ENCODE measurements at regions not wholly inside any gene's neighbourhood (a gene's known extent, or its start where the extent isn't known, plus 50 kb on each side); places are given as distances from the start of the nearest gene placed in this dataset.

- no peaks in the 10 kb centered on the region for H3K36me3 ChIP-seq (ENCODE audit: insufficient read depth, low read length)
- H4K20me1 ChIP-seq (ENCODE audit: insufficient read depth, low read length): no peaks in the 10 kb centered on the region
- no peaks in the 10 kb centered on the region for H3K9me3 ChIP-seq (ENCODE audit: low read depth, low read length)
- H2AFZ ChIP-seq (ENCODE audit: low read length): no peak overlapping the region
- no peak overlapping the region for H3K4me2 ChIP-seq (ENCODE audit: insufficient read depth, low read length)
- no peaks in the 10 kb centered on the region for H3K4me1 ChIP-seq (ENCODE audit: insufficient read depth, low read length)
- no peaks in the 10 kb centered on the region for H3K79me2 ChIP-seq (ENCODE audit: insufficient read depth, low read length)
- H3K4me3 ChIP-seq (ENCODE audit: insufficient read depth, low read length): no peak overlapping the region
- no peak for DNase-seq (ENCODE audit: insufficient read length, low spot score, missing footprints)
- H3K27ac ChIP-seq (ENCODE audit: low read depth, low read length): no peak overlapping the region
- TF ChIP-seq CTCF (IDR thresholded peaks at IDR 0.05; ENCODE audit: extremely low read depth, low read depth, low read length): no peak
- no peaks in the 10 kb centered on the region for H3K27me3 ChIP-seq (ENCODE audit: insufficient read depth, low read length)
Measured at GRCh38 chr2:223522796-223523195, 79.4 kb downstream of the SCG2 start.

- H3K9me3 ChIP-seq (ENCODE audit: low read depth, low read length): no peaks in the 10 kb centered on the region
- no peaks in the 10 kb centered on the region for H3K36me3 ChIP-seq (ENCODE audit: insufficient read depth, low read length)
- H3K27ac ChIP-seq (ENCODE audit: low read depth, low read length): no peak overlapping the region
- no peak overlapping the region for H2AFZ ChIP-seq (ENCODE audit: low read length)
- no peaks in the 10 kb centered on the region for H3K79me2 ChIP-seq (ENCODE audit: insufficient read depth, low read length)
- no peaks in the 10 kb centered on the region for H3K27me3 ChIP-seq (ENCODE audit: insufficient read depth, low read length)
- DNase-seq (ENCODE audit: insufficient read length, low spot score, missing footprints): no peak
- H3K4me3 ChIP-seq (ENCODE audit: insufficient read depth, low read length): no peak overlapping the region
- no peaks in the 10 kb centered on the region for H4K20me1 ChIP-seq (ENCODE audit: insufficient read depth, low read length)
- TF ChIP-seq CTCF (IDR thresholded peaks at IDR 0.05; ENCODE audit: extremely low read depth, low read depth, low read length): no peak
- no peak overlapping the region for H3K4me2 ChIP-seq (ENCODE audit: insufficient read depth, low read length)
- H3K4me1 ChIP-seq (ENCODE audit: insufficient read depth, low read length): no peaks in the 10 kb centered on the region
Measured at GRCh38 chr2:223523551-223524001, 78.6 kb downstream of the SCG2 start.

- Histone ChIP-seq H3K27me3 (ENCODE audit: insufficient read depth, low read length) (no peaks in the 10 kb centered on the region), H3K36me3 (ENCODE audit: insufficient read depth, low read length) (no peaks in the 10 kb centered on the region), H3K79me2 (ENCODE audit: insufficient read depth, low read length) (no peaks in the 10 kb centered on the region), H3K4me3 (ENCODE audit: insufficient read depth, low read length) (no peak overlapping the region), H3K4me1 (ENCODE audit: insufficient read depth, low read length) (no peaks in the 10 kb centered on the region), H3K4me2 (ENCODE audit: insufficient read depth, low read length) (no peak overlapping the region), H3K27ac (ENCODE audit: low read depth, low read length) (no peak overlapping the region), H3K9me3 (ENCODE audit: low read depth, low read length) (no peaks in the 10 kb centered on the region), H2AFZ (ENCODE audit: low read length) (no peak overlapping the region), H4K20me1 (ENCODE audit: insufficient read depth, low read length) (no peaks in the 10 kb centered on the region)
- no peak for DNase-seq (ENCODE audit: insufficient read length, low spot score, missing footprints)
- TF ChIP-seq CTCF (IDR thresholded peaks at IDR 0.05; ENCODE audit: extremely low read depth, low read depth, low read length): no peak
Measured at GRCh38 chr2:223524066-223524465, 78.1 kb downstream of the SCG2 start.

DNA sequence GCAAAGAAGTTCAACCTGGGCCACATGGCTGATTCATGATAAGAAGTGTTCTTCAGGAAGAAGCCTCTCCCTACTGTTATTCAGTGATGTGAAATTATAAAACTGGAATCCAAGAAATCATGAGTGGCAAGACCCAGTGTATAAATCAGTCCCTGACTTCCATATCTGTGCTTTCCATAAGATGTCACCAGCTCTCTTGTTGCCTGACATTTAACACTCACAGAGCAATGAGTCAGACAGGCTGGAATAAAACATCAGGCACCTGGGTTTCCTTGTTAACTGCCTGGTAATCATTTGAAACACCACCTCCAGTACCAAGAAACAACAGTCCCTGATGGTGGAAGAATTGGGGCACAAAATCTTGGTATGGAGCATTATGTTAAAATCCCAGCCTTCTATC, 76.1 kb downstream of the SCG2 start:
- no peak for DNase-seq (ENCODE audit: insufficient read length, low spot score, missing footprints)
- Histone ChIP-seq H3K4me2 (ENCODE audit: insufficient read depth, low read length) (no peak overlapping the region), H3K36me3 (ENCODE audit: insufficient read depth, low read length) (no peaks in the 10 kb centered on the region), H3K4me3 (ENCODE audit: insufficient read depth, low read length) (no peak overlapping the region), H3K27me3 (ENCODE audit: insufficient read depth, low read length) (no peaks in the 10 kb centered on the region), H3K4me1 (ENCODE audit: insufficient read depth, low read length) (no peaks in the 10 kb centered on the region), H2AFZ (ENCODE audit: low read length) (no peak overlapping the region), H3K27ac (ENCODE audit: low read depth, low read length) (no peak overlapping the region), H4K20me1 (ENCODE audit: insufficient read depth, low read length) (no peaks in the 10 kb centered on the region), H3K9me3 (ENCODE audit: low read depth, low read length) (no peaks in the 10 kb centered on the region), H3K79me2 (ENCODE audit: insufficient read depth, low read length) (no peaks in the 10 kb centered on the region)
- no peak for TF ChIP-seq CTCF (IDR thresholded peaks at IDR 0.05; ENCODE audit: extremely low read depth, low read depth, low read length)
